Neuronal stem cell (in vitro differentiated cells): ENCODE measurements at regions not wholly inside any gene's neighbourhood (a gene's known extent, or its start where the extent isn't known, plus 50 kb on each side); places are given as distances from the start of the nearest gene placed in this dataset.

ENCODE experiments used
- DNase-seq: peaks from one replicate; pipeline ENCODE4 v3.0.0-alpha.2; 2013; ENCODE audit warnings: low spot score
- H2AFZ ChIP-seq: one replicate; pipeline ENCODE4 v1.6.1; 2013; ENCODE audit warnings: mild to moderate bottlenecking, low read length, inconsistent platforms
- H2AK5ac ChIP-seq: 2 replicates; pipeline ENCODE4 v1.6.1; 2013; ENCODE audit warnings: low read depth, mild to moderate bottlenecking, inconsistent platforms, low read length, moderate library complexity, mixed read lengths
- H2BK120ac ChIP-seq: 2 replicates; pipeline ENCODE4 v1.6.1; 2013; ENCODE audit warnings: low read depth, mild to moderate bottlenecking, inconsistent platforms, low read length, moderate library complexity, mixed read lengths
- H2BK12ac ChIP-seq: one replicate; pipeline ENCODE4 v1.6.1; 2013; ENCODE audit warnings: low read length, inconsistent platforms
- H2BK15ac ChIP-seq: 2 replicates; pipeline ENCODE4 v1.6.1; 2013; ENCODE audit warnings: mild to moderate bottlenecking, low read length, inconsistent platforms, mixed read lengths
- H2BK5ac ChIP-seq: one replicate; pipeline ENCODE4 v1.6.1; 2013; ENCODE audit warnings: inconsistent platforms, mild to moderate bottlenecking, low read length, moderate library complexity
- H3K14ac ChIP-seq: one replicate; pipeline ENCODE4 v1.6.1; 2013; ENCODE audit warnings: low read length, inconsistent platforms
- H3K18ac ChIP-seq: 2 replicates; pipeline ENCODE4 v1.6.1; 2013; ENCODE audit warnings: low read length, inconsistent platforms
- H3K23ac ChIP-seq: 2 replicates; pipeline ENCODE4 v1.6.1; 2013; ENCODE audit warnings: low read depth, mild to moderate bottlenecking, mixed read lengths, low read length, inconsistent platforms; ENCODE audit not compliant: poor library complexity
- H3K27ac ChIP-seq: replicated peaks from 3 replicates; pipeline ENCODE4 v1.5.1; 2013; ENCODE audit warnings: low read length, inconsistent platforms
- H3K27me3 ChIP-seq, 3 experiments: 2 replicates each; pipeline ENCODE4 v1.6.1; 2013; ENCODE audit warnings: low read length in 3 of 3, mild to moderate bottlenecking in 2 of 3, inconsistent platforms in 1 of 3, low read depth in 1 of 3, mixed read lengths in 1 of 3, moderate library complexity in 1 of 3; ENCODE audit not compliant: control insufficient read depth in 3 of 3, insufficient read depth in 3 of 3
- H3K36me3 ChIP-seq, 2 donors: replicated peaks in 1 of 2; 2 replicates each; pipeline ENCODE4 v1.6.1; 2013; ENCODE audit warnings: low read length in 2 of 2; ENCODE audit not compliant: control insufficient read depth in 2 of 2, insufficient read depth in 2 of 2
- H3K4ac ChIP-seq: 2 replicates; pipeline ENCODE4 v1.6.1; 2013; ENCODE audit warnings: inconsistent platforms, mild to moderate bottlenecking, low read length, moderate library complexity
- H3K4me1 ChIP-seq, 2 donors: 1 replicate in 1 of 2; 2 replicates in 1 of 2; pipeline ENCODE4 v1.6.1; 2013; ENCODE audit warnings: low read length in 2 of 2, low read depth in 1 of 2; ENCODE audit not compliant: control insufficient read depth in 2 of 2, insufficient read depth in 1 of 2
- H3K4me2 ChIP-seq: one replicate; pipeline ENCODE4 v1.6.1; 2013; ENCODE audit warnings: mild to moderate bottlenecking, low read length, inconsistent platforms; ENCODE audit not compliant: insufficient read depth, poor library complexity, severe bottlenecking
- H3K4me3 ChIP-seq, 2 donors: 2 replicates each; pipeline ENCODE4 v1.5.1; 2013; ENCODE audit warnings: low read length in 2 of 2, mild to moderate bottlenecking in 2 of 2, inconsistent platforms in 1 of 2, moderate library complexity in 1 of 2
- H3K79me1 ChIP-seq: one replicate; pipeline ENCODE4 v1.6.1; 2013; ENCODE audit warnings: low read depth, mild to moderate bottlenecking, inconsistent platforms, low read length, moderate library complexity
- H3K9ac ChIP-seq: one replicate; pipeline ENCODE4 v1.6.1; 2013; ENCODE audit warnings: mild to moderate bottlenecking, low read depth, low read length, inconsistent platforms; ENCODE audit not compliant: poor library complexity
- H3K9me3 ChIP-seq, 2 donors: replicated peaks in 1 of 2; 2 replicates each; pipeline versions ENCODE3 to v1.6.1; 2013; ENCODE audit warnings: low read length in 2 of 2, mild to moderate bottlenecking in 2 of 2, inconsistent platforms in 1 of 2, low read depth in 1 of 2, mixed read lengths in 1 of 2, moderate library complexity in 1 of 2; ENCODE audit not compliant: control insufficient read depth in 2 of 2, insufficient read depth in 1 of 2
- H4K8ac ChIP-seq: one replicate; pipeline ENCODE4 v1.6.1; 2013; ENCODE audit warnings: low read depth, mild to moderate bottlenecking, inconsistent platforms, low read length, moderate library complexity
- H4K91ac ChIP-seq: one replicate; pipeline ENCODE4 v1.6.1; 2013; ENCODE audit warnings: low read length, low read depth, mild to moderate bottlenecking, inconsistent platforms; ENCODE audit not compliant: poor library complexity
- WGBS, 2 donors: extraction: QIAGEN DNeasy Blood & Tissue Kit; methylation state at CpG; one replicate each; pipeline ENCODE4 v1.1.7; 2013; ENCODE audit warnings: missing lambda C conversion rate in 2 of 2, mixed read lengths in 1 of 2; ENCODE audit not compliant: insufficient read length in 2 of 2, insufficient replicate concordance in 1 of 2; ENCODE audit errors: extremely low coverage in 2 of 2; 5-methylcytosine and 5-hydroxymethylcytosine counted together

DNA sequence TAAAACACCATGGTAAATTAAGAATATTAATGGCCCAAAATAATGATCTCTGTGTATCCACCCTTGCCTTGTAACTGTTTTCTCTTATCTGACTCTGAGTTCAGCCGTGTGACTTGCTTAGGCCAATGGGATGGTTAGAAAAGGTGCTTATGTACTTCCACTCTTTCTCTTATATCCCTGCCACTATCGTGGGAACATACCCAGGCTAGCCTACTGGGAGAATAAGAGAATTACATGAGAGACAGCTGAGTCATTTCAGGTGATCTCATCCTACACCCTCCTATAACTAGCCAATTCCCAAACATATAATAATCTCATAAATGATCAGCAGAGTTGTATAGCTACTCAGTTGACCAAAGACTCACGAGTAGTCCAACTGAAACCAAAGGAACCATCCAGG is 98.3 kb upstream of the ABI3BP start:
- no peak overlapping the region for H3K4me3 ChIP-seq
- no peak overlapping the region for H2BK5ac ChIP-seq
- H4K91ac ChIP-seq, result no peak overlapping the region
- no peaks in the 10 kb centered on the region for H3K79me1 ChIP-seq
- H3K14ac ChIP-seq, result no peak overlapping the region
- H3K4me1 ChIP-seq, result no peaks in the 10 kb centered on the region
- H4K8ac ChIP-seq, result no peak overlapping the region
- H3K9me3 ChIP-seq, result no peaks in the 10 kb centered on the region
- no peak overlapping the region for H2BK12ac ChIP-seq
- no peak overlapping the region for H2BK120ac ChIP-seq
- no peak overlapping the region for H3K23ac ChIP-seq
- H3K36me3 ChIP-seq, result no peaks in the 10 kb centered on the region
- no peak overlapping the region for H3K27ac ChIP-seq
- no peaks in the 10 kb centered on the region for H3K27me3 ChIP-seq
- H3K18ac ChIP-seq, result no peak overlapping the region
- H3K4ac ChIP-seq, result no peak overlapping the region
- no peak overlapping the region for H2BK15ac ChIP-seq
- H2AK5ac ChIP-seq, result no peak overlapping the region
- no peak overlapping the region for H2AFZ ChIP-seq
- WGBS, 2 donors, result no CpG with 5 or more reads among the region's 3 CpGs
- DNase-seq, result no peak
- H3K9ac ChIP-seq, result no peak overlapping the region
- H3K4me2 ChIP-seq, result no peak overlapping the region

DNA sequence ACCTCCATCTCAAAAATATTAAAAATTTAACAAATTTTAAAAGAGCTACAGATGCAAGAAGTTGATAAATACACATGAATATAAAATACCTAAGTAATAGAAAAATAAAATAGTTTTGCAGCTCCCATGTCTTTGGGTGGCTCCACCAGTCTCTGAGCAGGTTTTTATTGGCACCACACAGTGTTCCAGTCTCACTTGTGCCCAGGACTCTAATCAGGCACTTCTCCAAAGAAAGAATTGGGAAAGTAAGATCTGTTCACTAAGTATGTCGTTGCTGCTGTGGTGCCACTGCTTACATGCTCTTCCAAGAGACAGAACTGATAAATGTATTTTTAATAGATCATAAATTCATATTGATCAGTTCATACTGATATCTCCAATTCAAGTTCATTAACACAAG is 92.5 kb upstream of the ABI3BP start:
- H2BK12ac ChIP-seq, result no peak overlapping the region
- H3K23ac ChIP-seq, result no peak overlapping the region
- no peak overlapping the region for H3K18ac ChIP-seq
- no peak overlapping the region for H3K27ac ChIP-seq
- no peak overlapping the region for H2BK120ac ChIP-seq
- no peak overlapping the region for H4K8ac ChIP-seq
- no peak overlapping the region for H4K91ac ChIP-seq
- H3K36me3 ChIP-seq, result no peaks in the 10 kb centered on the region
- H3K9ac ChIP-seq, result no peak overlapping the region
- H3K27me3 ChIP-seq, result no peaks in the 10 kb centered on the region
- H3K4ac ChIP-seq, result no peak overlapping the region
- H3K79me1 ChIP-seq, result no peaks in the 10 kb centered on the region
- no peak overlapping the region for H2AK5ac ChIP-seq
- no CpG with 5 or more reads among the region's 1 CpG for WGBS, 2 donors
- no peak overlapping the region for H2BK15ac ChIP-seq
- no peaks in the 10 kb centered on the region for H3K9me3 ChIP-seq
- no peak overlapping the region for H2BK5ac ChIP-seq
- no peak overlapping the region for H3K4me2 ChIP-seq
- no peak for DNase-seq
- H2AFZ ChIP-seq, result no peak overlapping the region
- H3K4me3 ChIP-seq, result no peak overlapping the region
- no peaks in the 10 kb centered on the region for H3K4me1 ChIP-seq
- no peak overlapping the region for H3K14ac ChIP-seq

DNA sequence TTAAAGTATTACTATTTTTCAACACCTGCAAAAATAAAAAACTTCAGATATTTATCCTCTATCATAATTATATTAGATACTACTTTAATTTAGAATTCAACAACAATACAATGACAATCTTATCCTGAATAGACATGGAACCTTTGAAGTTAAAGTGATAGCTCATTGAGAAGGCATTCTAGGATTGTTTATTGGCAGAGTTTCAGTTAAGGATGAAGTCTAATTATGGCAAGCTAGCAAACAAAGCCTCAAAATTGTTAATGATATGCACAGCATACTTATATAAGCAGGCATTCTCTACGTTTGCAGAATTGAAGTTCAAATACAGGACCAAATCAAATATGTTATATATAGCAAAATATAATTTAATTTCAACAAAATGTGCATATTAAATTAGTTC is 91.2 kb upstream of the ABI3BP start:
- H3K4me2 ChIP-seq, result no peak overlapping the region
- no peak overlapping the region for H3K18ac ChIP-seq
- H3K23ac ChIP-seq, result no peak overlapping the region
- H3K4ac ChIP-seq, result no peak overlapping the region
- DNase-seq, result no peak
- no CpG with 5 or more reads among the region's 1 CpG for WGBS, 2 donors
- H2BK12ac ChIP-seq, result no peak overlapping the region
- no peak overlapping the region for H2AK5ac ChIP-seq
- H3K4me1 ChIP-seq, result no peaks in the 10 kb centered on the region
- H4K91ac ChIP-seq, result no peak overlapping the region
- no peaks in the 10 kb centered on the region for H3K9me3 ChIP-seq
- no peak overlapping the region for H4K8ac ChIP-seq
- H3K36me3 ChIP-seq, result no peaks in the 10 kb centered on the region
- H3K14ac ChIP-seq, result no peak overlapping the region
- no peak overlapping the region for H3K4me3 ChIP-seq
- no peak overlapping the region for H2BK5ac ChIP-seq
- H3K79me1 ChIP-seq, result no peaks in the 10 kb centered on the region
- no peak overlapping the region for H2BK120ac ChIP-seq
- H2AFZ ChIP-seq, result no peak overlapping the region
- no peak overlapping the region for H2BK15ac ChIP-seq
- no peak overlapping the region for H3K27ac ChIP-seq
- no peak overlapping the region for H3K9ac ChIP-seq
- H3K27me3 ChIP-seq, result no peaks in the 10 kb centered on the region

DNA sequence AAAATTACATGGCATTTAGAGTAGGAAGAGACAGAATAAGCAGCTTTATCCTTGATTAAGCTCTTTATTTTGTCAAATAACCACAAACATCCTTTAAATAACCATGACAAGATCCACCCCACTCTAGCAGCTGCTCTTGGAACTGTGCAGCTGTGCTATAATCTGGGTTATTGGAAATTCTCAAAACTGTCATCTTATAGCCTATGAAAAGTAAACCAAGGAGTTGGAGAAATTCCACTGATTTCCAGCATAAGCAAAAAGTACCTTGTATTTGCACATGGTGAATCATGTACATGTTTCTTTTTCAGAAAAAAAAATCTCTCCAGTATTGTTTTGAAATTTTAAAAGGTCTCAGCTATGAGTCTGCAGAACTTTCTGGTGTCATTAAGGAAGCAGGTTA is 88.8 kb upstream of the ABI3BP start:
- H3K4me2 ChIP-seq, result no peak overlapping the region
- H3K79me1 ChIP-seq, result no peaks in the 10 kb centered on the region
- H3K9ac ChIP-seq, result no peak overlapping the region
- no peak overlapping the region for H2BK12ac ChIP-seq
- H3K4me3 ChIP-seq, result no peak overlapping the region
- H3K4me1 ChIP-seq, result no peaks in the 10 kb centered on the region
- H3K18ac ChIP-seq, result no peak overlapping the region
- no peak overlapping the region for H2BK5ac ChIP-seq
- H2BK120ac ChIP-seq, result no peak overlapping the region
- H3K14ac ChIP-seq, result no peak overlapping the region
- H2AFZ ChIP-seq, result no peak overlapping the region
- H4K91ac ChIP-seq, result no peak overlapping the region
- no peaks in the 10 kb centered on the region for H3K9me3 ChIP-seq
- no peaks in the 10 kb centered on the region for H3K36me3 ChIP-seq
- no peak overlapping the region for H3K27ac ChIP-seq
- no peak overlapping the region for H2BK15ac ChIP-seq
- H4K8ac ChIP-seq, result no peak overlapping the region
- no peak overlapping the region for H3K23ac ChIP-seq
- no peak overlapping the region for H3K4ac ChIP-seq
- no peaks in the 10 kb centered on the region for H3K27me3 ChIP-seq
- H2AK5ac ChIP-seq, result no peak overlapping the region
- DNase-seq, result no peak
